OCI-LY3 (cell line): ENCODE measurements at regions not wholly inside any gene's neighbourhood (a gene's known extent, or its start where the extent isn't known, plus 50 kb on each side); places are given as distances from the start of the nearest gene placed in this dataset.

Experiments
- CTCF ChIP-seq: fragments of 200-600, 300-600 bp; sonication (generic); IDR thresholded peaks from 2 replicates; pipeline ENCODE4 v1.5.1; 2014; ENCODE audit warnings: antibody characterized with exemption, low read length, low read depth
- EZH2phosphoT487 ChIP-seq: fragments of 200-600 bp; shearing (Covaris generic); IDR thresholded peaks from 2 replicates; pipeline ENCODE4 v1.6.1; 2018; ENCODE audit warnings: antibody characterized with exemption, mixed run types, low read depth

GRCh38 chr5:98334946-98335345 lies 438.5 kb upstream of the RGMB start:
- TF ChIP-seq CTCF (no peak), EZH2phosphoT487 (no peak)
